ENCODE measurements at regions not wholly inside any gene's neighbourhood (a gene's known extent, or its start where the extent isn't known, plus 50 kb on each side); places are given as distances from the start of the nearest gene placed in this dataset.

DNA sequence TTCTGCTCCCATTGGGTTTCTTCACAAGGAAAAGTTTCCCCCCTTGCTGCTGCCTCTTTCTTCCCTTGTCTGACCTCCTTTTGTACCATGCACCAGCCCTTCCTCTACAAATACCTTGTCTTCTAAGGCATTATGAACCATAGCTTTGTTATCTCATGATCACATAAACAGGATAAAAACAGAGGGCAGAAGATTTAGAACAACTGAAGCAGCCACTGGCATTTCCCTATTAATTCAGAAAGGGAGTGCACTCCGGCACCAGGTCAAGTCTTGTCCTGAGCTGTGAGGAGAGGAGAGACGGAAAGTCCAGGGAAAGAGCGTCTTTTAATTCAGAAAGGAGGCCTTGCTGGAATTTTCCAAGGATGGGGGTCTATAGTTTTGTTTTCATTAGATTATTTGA is 281.7 kb downstream of the RCHY1 start:
- H3K4me3 ChIP-seq (ENCODE audit: low read depth, poor library complexity, severe bottlenecking): no peak overlapping the region
- WGBS, 2 donors: 18 to 34% methylated on average over 3 of the region's 3 CpGs
- no peak for DNase-seq (ENCODE audit: low spot score in 2 of 2)
- no peak for TF ChIP-seq POLR2A (IDR thresholded peaks at IDR 0.05)
- TF ChIP-seq, protein P1, sequence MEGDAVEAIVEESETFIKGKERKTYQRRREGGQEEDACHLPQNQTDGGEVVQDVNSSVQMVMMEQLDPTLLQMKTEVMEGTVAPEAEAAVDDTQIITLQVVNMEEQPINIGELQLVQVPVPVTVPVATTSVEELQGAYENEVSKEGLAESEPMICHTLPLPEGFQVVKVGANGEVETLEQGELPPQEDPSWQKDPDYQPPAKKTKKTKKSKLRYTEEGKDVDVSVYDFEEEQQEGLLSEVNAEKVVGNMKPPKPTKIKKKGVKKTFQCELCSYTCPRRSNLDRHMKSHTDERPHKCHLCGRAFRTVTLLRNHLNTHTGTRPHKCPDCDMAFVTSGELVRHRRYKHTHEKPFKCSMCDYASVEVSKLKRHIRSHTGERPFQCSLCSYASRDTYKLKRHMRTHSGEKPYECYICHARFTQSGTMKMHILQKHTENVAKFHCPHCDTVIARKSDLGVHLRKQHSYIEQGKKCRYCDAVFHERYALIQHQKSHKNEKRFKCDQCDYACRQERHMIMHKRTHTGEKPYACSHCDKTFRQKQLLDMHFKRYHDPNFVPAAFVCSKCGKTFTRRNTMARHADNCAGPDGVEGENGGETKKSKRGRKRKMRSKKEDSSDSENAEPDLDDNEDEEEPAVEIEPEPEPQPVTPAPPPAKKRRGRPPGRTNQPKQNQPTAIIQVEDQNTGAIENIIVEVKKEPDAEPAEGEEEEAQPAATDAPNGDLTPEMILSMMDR (IDR thresholded peaks at IDR 0.05): no peak
- intact Hi-C loops (cut with DNase I; ENCODE audit: low total_unique reads): no loop called here

DNA sequence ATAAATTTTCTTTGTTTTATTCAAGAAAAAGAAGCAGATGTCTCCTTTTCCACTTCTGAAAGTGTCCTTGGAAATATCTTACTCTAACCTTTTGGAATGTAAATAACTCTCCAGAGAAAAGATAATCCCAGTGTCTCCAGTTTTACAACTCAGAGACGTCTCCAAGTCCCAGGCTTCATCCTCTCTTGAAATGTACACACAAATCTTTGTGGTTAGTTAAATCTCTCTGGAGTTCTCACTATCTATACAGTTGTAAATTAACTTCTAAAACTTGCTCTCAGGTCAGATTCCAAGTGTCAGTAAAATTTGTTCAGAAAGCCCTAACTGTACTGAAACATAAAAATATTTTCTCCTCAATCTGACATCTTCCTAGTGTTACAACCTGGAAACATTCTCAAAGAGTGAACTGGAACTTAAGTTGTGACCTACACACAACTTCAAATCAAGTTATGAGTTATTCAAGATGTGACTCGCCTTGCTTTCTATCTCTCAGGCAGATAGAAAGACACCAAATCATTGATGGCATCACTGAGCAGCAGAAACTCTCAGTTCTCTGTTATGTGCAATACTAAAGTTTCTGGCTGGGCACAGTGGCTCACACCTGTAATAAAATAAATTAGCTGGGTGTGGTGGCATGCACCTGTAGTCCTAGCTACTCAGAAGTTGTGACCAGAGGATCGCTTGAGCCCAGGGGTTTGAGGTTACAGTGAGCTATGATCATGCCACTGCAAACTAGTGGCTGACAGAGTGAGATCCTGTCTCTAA is 284.2 kb downstream of the RCHY1 start:
- TF ChIP-seq, protein P1 (IDR thresholded peaks at IDR 0.05): no peak
- TF ChIP-seq POLR2A (IDR thresholded peaks at IDR 0.05): no peak
- no peak overlapping the region for H3K4me3 ChIP-seq (ENCODE audit: low read depth, poor library complexity, severe bottlenecking)
- DNase-seq (ENCODE audit: low spot score in 2 of 2): no peak
- intact Hi-C loops (cut with DNase I; ENCODE audit: low total_unique reads): no loop called here
- WGBS, 2 donors: 63 to 65% methylated on average over 3 of the region's 3 CpGs

DNA sequence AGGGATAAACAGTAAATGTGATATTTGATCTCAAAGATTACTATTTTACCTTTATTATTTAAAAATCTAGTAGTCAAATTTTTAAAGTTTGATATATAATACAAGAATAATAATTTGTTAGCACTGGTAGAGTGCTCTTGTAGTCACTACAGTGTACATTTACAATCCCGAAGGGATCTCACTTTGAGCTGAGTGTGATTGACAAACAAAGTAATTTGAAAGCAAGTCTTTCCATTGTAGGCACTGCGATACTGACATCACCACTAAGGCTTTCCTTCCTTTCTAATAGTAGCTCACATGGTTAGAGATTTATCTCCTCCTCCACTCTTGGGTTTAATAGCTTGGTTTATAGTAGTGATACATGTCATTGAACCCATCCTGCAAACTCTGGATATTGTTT is 280.6 kb downstream of the PARM1 start:
- WGBS, 2 donors: 72 to 82% methylated on average over 2 of the region's 2 CpGs
- DNase-seq (ENCODE audit: low spot score in 2 of 2): no peak
- TF ChIP-seq, protein P1 (IDR thresholded peaks at IDR 0.05): no peak
- TF ChIP-seq POLR2A (IDR thresholded peaks at IDR 0.05): no peak
- H3K4me3 ChIP-seq (ENCODE audit: low read depth, poor library complexity, severe bottlenecking): no peak overlapping the region
- intact Hi-C loops (cut with DNase I; ENCODE audit: low total_unique reads): no loop called here

DNA sequence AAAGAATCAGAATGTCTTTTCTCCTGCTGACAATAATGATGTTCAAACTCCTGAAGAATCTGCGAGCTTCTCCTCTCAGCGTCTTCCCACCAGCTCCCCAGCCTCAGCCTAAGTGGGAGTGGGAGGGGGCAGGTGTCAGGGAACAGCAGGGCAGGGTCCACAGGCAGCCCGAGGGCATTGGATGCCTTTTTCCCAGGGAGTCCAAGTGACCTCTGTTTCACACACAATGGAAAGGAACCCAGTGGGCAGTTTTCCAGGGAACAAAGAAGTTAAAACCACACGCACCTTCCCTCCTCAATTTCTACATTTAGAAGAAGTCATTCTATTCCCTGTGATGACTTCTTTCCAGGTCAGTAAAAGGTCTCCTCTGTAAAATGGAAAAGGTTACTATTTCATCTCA is 278.5 kb downstream of the PARM1 start:
- no peak for DNase-seq (ENCODE audit: low spot score in 2 of 2)
- no peak overlapping the region for H3K4me3 ChIP-seq (ENCODE audit: low read depth, poor library complexity, severe bottlenecking)
- no peak for TF ChIP-seq POLR2A (IDR thresholded peaks at IDR 0.05)
- TF ChIP-seq, protein P1 (IDR thresholded peaks at IDR 0.05): no peak
- intact Hi-C loops (cut with DNase I; ENCODE audit: low total_unique reads): no loop called here
- WGBS, 2 donors: 59 to 68% methylated on average over 4 of the region's 4 CpGs

DNA sequence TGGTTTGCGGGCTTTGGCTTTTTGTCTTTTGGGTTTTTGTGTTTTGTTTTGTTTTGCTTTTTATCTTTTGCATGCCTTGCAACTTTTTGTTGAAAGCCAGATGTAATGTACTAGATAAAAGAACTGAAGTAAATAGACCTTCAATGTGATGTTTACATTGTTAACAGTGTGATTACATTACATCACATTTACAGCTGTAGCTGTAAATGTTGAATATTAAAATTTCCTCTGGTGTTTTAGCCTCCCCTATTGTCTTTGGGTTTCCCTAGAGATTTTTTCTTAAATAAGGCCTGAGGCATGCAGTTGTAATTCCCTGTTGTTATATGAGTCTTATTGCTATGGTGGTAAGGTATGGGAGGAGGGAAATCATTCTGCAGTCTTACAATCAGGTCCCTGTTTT is 275.0 kb downstream of the PARM1 start:
- no peak for TF ChIP-seq POLR2A (IDR thresholded peaks at IDR 0.05)
- TF ChIP-seq, protein P1 (IDR thresholded peaks at IDR 0.05): no peak
- no peak overlapping the region for H3K4me3 ChIP-seq (ENCODE audit: low read depth, poor library complexity, severe bottlenecking)
- intact Hi-C loops (cut with DNase I; ENCODE audit: low total_unique reads): no loop called here
- 87 to 96% methylated on average over 1 of the region's 1 CpG for WGBS, 2 donors
- no peak for DNase-seq (ENCODE audit: low spot score in 2 of 2)

DNA sequence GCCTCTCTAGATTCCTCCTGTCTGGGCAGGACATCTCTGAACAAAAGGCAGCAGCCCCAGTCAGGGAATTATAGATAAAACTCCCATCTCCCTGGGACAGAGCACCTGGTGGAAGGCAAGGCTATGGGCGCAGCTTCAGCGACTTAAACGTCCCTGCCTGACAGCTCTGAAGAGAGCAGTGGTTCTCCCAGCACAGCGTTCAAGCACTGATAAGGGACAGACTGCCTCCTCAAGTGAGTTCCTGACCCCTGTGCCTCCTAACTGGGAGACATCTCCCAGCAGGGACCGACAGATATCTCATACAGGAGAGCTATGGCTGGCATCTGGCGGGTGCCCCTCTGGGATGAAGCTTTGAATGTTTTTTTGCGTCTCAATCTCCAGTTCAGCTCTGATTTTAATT is 262.2 kb downstream of the PARM1 start:
- 61 to 69% methylated on average over 6 to 7 of the region's 7 CpGs for WGBS, 2 donors
- TF ChIP-seq, protein P1 (IDR thresholded peaks at IDR 0.05): no peak
- no peak for TF ChIP-seq POLR2A (IDR thresholded peaks at IDR 0.05)
- H3K4me3 ChIP-seq (ENCODE audit: low read depth, poor library complexity, severe bottlenecking): no peak overlapping the region
- intact Hi-C loops (cut with DNase I; ENCODE audit: low total_unique reads): no loop called here
- DNase-seq (ENCODE audit: low spot score in 2 of 2): no peak

Data from lower leg skin (tissue), 4 donors.